ENCODE measurements at regions not wholly inside any gene's neighbourhood (a gene's known extent, or its start where the extent isn't known, plus 50 kb on each side); places are given as distances from the start of the nearest gene placed in this dataset.
"Not testable (repeated sequence)": the region's sequence is repeated elsewhere in the genome, so short reads cannot be mapped to it uniquely, and the experiment has no call there.

DNA sequence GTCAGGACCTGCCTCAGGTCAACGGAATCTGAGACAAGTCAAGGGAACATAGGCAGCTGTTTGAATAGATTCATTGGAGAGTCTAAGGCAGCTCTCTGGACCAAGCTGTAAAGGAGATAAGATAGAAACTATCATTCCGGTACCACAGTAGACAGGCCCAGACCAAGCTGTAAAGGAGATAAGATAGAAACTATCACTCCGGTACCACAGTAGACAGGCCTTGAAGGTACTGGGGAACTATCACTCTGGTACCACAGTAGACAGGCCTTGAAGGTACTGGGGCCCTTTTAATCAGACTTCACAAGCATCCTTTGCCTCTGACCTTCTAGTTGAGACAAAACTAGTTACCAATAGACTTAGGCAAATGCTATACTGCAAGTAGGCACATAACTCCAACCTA, 346.1 kb downstream of the DCDC2C start:
- no peak for DNase-seq

- DNase-seq: no peak
Measured at GRCh38 chr2:4053769-4054493, 350.6 kb downstream of the DCDC2C start.

DNA sequence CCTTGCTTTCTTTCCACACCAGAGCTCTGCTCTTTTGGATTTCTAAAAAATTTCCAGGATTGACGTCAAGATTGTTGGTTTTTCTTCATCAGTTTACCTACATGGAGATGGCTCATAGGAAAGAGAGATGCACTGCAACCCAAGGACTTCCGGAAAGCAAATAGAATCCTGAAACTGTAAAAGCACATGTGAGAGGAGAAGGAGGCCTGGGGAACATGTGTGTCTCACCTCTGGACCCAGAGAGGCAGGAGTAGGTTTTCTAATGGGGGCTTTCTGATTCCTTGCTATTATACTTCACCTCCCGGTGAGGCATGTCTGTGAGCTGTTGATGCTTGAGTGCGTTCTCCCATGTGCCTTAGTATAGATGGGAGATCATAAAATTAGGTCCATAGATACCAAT, 362.8 kb downstream of the DCDC2C start:
- DNase-seq: no peak

- DNase-seq: no peak
Measured at GRCh38 chr2:4073026-4073569, 369.7 kb downstream of the DCDC2C start.

- DNase-seq: no peak
Measured at GRCh38 chr2:4077017-4077416, 373.6 kb downstream of the DCDC2C start.

DNA sequence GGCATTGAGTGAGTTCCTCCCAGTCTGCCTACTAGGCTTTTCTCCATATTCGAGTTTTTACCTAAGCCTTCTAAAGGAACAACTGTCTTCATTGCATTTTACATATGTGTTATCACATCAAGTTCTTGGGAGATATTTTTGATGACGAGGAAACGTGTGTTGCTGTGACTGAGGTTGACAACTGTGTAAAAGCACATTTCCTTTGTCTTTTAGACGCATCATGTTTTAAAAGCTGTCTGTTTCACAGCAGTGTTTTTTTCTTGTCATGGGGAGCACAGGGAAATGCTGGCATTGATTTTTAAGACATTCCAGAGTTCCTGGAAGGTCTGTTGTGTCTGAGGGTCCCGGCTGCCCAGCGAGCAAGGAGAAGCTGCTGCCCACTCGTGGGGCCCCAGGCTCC, 381.8 kb downstream of the DCDC2C start:
- DNase-seq: no peak

DNA sequence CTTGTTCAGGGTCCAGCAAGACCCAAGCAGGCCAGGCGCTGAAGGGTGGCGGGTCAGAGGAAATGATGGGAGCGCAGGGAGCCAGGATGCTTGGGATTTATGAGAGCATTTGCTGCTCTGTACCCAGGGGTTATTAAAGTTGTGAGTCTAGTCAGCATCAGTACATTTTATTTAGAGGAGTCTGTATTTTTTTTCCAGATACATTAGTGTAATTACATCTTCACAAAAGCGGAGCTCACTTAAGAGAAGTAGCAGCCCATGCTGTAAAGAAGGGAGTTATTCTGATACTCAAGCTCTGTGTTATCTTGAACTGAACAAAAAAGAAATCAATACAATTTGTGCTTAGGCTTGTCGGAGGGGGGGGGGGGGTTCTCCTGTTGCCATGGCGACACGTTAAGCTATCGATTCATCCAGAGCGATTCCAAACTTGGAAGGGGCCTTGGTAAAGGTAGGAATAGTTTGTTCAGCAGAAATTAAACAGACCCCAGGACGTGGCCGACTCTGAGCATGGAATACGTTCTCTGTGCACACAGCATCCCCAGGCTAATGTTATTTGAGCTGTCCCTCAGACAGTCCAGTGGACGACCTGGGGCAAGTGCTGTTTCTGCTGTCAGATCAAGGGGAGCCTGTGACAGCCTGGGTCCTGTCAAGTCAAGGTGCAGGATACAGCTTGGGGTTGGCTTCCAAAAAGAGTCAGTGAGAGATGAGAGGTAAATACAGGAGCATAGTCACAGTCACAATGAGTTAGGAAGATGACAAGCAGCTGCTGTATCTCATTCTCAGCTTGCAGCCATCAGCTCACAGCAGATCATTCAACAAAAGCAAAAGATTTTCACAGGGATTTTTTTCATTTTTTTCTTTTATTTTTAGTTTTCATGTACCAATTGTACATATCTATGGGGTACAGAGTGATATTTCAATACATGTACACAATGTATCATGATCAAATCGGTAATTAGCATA, 387.6 kb downstream of the DCDC2C start:
- DNase-seq: no peak

- DNase-seq: no peak
Measured at GRCh38 chr2:4091869-4092268, 388.5 kb downstream of the DCDC2C start.

GRCh38 chr2:4094743-4095142, 391.4 kb downstream of the DCDC2C start:
- no peak for DNase-seq

DNA sequence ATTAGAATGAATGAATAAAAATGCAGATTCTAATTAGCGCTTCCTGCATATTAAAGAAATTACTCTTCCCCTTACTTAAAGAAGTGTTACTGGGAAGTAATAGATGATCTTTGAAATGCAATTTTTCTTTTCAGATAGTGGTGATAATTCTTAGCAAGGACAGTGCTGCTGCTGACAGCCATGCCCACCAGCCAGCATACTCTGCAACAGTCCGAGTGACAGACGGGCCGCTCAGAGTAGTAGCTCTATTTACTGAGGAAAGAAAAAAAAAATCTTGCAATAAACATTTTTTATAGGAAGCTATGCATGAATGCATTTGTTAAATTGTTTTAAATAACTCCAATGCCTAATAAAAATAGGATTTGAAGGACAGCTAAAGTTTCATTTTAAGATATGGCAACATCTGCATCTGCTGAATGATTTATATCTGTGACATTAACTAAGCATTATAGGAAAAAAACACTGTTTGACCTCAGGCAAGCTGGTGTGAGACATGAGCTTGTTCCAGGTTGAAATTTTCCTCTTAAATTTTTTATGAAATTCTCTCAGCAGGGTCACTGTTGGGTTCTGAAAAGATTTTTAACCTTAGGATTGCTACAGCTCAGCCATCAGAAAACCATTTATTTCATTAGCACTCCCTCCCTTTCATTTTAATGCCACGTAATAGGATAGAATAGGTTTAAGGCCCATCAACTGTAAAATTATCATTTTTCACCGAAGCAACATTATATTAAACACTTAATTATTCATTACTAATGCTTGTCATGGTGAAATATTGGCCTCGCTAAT, 393.8 kb downstream of the DCDC2C start:
- no peak for DNase-seq

GRCh38 chr2:4098137-4098536, 394.8 kb downstream of the DCDC2C start:
- DNase-seq: no peak

GRCh38 chr2:4101936-4102335, 398.6 kb downstream of the DCDC2C start:
- no peak for DNase-seq

DNA sequence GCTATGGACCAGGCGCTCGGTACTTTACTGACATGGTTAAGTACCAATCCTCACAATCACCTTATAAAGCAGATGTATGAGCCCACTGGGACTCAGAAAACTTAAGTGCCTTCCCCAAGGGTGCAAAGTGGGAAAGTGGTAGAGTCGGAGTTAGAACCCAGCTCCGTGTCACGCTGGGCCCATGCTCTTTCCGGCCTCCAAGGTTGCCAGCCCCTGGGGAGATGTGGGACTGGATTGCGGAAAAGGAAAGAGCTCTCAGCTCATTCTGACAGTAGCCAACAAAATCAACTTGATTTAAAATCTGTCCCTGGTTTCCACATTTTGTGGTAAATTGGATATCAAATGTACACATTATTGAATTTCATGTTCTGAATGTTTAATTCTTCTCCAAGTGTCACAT, 403.8 kb downstream of the DCDC2C start:
- DNase-seq: no peak

- no peak for DNase-seq
Measured at GRCh38 chr2:4110273-4110672, 406.9 kb downstream of the DCDC2C start.

DNA sequence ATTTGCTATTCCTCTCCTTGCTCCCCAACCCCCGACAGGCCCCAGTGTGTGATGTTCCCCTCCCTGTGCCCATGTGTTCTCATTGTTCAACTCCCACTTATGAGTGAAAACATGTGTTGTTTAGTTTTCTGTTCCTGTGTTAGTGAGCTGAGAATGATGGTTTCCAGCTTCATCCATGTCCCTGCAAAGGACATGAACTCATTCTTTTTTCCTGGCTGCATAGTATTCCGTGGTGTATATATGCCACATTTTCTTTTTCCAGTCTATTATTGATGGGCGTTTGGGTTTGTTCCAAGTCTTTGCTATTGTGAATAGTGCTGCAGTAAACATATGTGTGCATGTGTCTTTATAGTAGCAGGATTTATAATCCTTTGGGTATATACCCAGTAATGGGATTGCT, 412.1 kb downstream of the DCDC2C start:
- not testable (repeated sequence) for DNase-seq

- DNase-seq: no peak
Measured at GRCh38 chr2:4122726-4123125, 419.4 kb downstream of the DCDC2C start.

DNA sequence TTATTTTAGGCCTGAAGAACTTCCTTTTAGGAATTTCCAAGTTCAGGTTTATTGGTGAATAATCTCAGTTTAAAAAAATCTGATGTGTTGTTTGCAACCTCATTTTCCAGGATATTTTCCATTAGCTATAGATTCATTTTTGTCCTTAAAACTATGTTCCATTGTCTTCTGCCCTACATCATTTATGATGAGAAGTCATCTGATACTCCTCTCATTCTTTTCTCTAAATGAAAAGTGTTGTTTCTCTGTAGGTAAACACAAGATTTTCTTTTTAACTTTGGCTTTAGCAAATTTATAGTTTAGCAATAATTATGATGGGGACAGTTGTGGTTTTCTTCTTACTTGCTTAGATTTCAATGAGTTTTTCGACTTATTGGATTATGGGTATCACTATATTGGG, 427.3 kb downstream of the DCDC2C start:
- DNase-seq: no peak

DNA sequence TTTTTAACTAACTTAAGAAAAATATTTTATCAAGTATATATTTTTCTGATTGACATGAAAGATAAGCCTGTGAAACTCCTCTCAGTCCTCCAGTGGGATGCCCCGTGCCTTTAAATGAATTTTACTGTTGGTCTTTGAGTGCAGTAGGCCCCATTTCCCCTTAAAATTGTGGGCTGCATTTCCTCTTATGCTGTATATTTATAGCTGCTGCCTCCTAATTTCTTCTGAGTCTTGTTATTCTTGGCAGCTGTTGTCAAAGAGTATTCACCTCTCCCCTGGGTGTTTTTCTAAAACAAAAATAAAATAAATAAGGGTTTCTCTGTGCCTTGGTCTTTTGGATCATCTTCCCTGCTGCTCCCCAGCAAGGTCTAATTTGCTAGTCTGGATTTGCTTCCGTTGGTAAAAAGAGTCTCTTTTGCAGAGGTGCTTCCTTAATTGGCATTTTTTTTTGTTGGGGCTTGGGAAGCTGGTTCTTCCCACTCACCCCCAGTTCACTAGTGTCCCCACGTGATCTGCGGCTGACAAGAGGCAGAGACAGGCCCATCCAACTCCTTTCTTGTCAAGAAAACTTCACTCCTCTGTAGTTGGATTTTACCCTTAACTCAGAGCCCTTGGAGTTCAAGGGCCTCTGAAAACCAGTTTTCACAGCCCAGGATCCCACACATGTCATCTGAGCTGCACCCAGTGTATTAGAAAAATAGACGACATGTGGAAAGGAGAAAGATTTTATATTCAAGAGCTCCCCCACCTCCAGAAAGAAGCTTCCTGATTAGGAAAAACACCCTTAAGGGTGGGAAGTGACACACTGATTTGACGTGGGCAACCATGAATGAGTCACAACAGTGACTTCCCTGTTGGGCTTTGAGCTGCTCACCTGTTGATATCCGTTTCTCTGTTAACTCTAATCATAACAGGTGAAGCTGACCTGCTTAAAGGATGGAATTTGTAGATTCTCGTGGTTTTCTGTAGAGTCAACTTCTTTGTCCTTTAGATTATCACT, 431.5 kb downstream of the DCDC2C start:
- DNase-seq: no peak

DNA sequence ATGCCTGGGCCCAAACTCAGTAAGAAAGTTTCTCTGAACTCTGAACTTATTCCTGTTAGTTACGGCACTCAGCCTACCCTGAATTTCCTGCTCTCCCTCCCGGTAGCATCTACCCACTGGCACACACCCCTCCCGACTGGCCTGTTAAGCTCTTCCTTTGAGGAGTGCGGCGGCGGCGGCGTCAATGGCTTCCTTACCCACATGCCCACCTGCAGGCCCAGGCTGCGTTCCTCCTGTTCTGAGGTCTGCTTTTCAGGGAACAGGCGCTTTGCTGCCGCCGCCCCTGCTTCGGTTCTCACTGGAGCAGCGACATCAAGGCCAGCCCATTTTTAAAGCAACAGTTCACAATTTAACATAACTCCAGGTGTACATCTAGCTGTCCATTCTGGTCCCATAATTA, 432.4 kb downstream of the DCDC2C start:
- no peak for DNase-seq

GRCh38 chr2:4139316-4139715, 435.9 kb downstream of the DCDC2C start:
- no peak for DNase-seq

DNA sequence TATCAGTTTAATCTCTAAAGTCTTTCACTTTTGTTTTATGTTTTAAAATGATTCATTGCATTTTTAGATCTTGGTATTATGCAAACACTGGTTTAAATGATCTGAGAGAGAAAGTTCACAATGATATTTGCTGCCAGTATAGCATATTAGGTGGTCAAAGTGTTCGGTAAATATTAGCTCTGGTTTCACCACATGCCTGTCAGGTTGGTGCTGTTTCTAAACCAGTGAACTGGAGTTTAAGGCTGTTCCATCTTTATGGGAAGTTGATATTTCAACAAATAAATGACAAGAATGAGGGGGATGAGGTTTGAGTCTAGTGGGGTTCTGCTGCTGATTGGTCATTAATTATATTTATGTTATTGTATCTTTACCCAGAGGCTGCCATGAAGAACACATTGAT, 436.4 kb downstream of the DCDC2C start:
- DNase-seq: no peak

All from hippocampal formation (tissue), 2 donors.